ENCODE measurements at regions not wholly inside any gene's neighbourhood (a gene's known extent, or its start where the extent isn't known, plus 50 kb on each side); places are given as distances from the start of the nearest gene placed in this dataset.

GRCh38 chr9:89711866-89712265 lies 107.1 kb downstream of the GADD45G start:
- DNase-seq (ENCODE audit: insufficient read length, low spot score, missing footprints), result no peak
- no peak overlapping the region for H3K4me3 ChIP-seq (ENCODE audit: insufficient read depth, low read length)
- H3K79me2 ChIP-seq (ENCODE audit: insufficient read depth, low read length), result no peaks in the 10 kb centered on the region
- H3K4me2 ChIP-seq (ENCODE audit: insufficient read depth, low read length), result no peak overlapping the region
- H3K4me1 ChIP-seq (ENCODE audit: insufficient read depth, low read length), result no peaks in the 10 kb centered on the region
- no peaks in the 10 kb centered on the region for H3K36me3 ChIP-seq (ENCODE audit: insufficient read depth, low read length)
- TF ChIP-seq CTCF (IDR thresholded peaks at IDR 0.05; ENCODE audit: extremely low read depth, low read depth, low read length), result no peak
- H3K9me3 ChIP-seq (ENCODE audit: low read depth, low read length), result no peaks in the 10 kb centered on the region
- no peak overlapping the region for H2AFZ ChIP-seq (ENCODE audit: low read length)
- H3K27me3 ChIP-seq (ENCODE audit: insufficient read depth, low read length), result no peaks in the 10 kb centered on the region
- H3K27ac ChIP-seq (ENCODE audit: low read depth, low read length), result no peak overlapping the region
- no peaks in the 10 kb centered on the region for H4K20me1 ChIP-seq (ENCODE audit: insufficient read depth, low read length)

- Histone ChIP-seq H3K27ac (ENCODE audit: low read depth, low read length) (no peak overlapping the region), H3K27me3 (ENCODE audit: insufficient read depth, low read length) (no peaks in the 10 kb centered on the region), H3K9me3 (ENCODE audit: low read depth, low read length) (no peaks in the 10 kb centered on the region), H3K79me2 (ENCODE audit: insufficient read depth, low read length) (no peaks in the 10 kb centered on the region), H2AFZ (ENCODE audit: low read length) (no peak overlapping the region), H4K20me1 (ENCODE audit: insufficient read depth, low read length) (no peaks in the 10 kb centered on the region), H3K4me1 (ENCODE audit: insufficient read depth, low read length) (no peaks in the 10 kb centered on the region), H3K4me2 (ENCODE audit: insufficient read depth, low read length) (no peak overlapping the region), H3K36me3 (ENCODE audit: insufficient read depth, low read length) (no peaks in the 10 kb centered on the region), H3K4me3 (ENCODE audit: insufficient read depth, low read length) (no peak overlapping the region)
- TF ChIP-seq CTCF (IDR thresholded peaks at IDR 0.05; ENCODE audit: extremely low read depth, low read depth, low read length), result no peak
- no peak for DNase-seq (ENCODE audit: insufficient read length, low spot score, missing footprints)
These were observed 107.5 kb downstream of the GADD45G start for GRCh38 chr9:89712283-89712682.

GRCh38 chr9:89714321-89714720 lies 109.5 kb downstream of the GADD45G start:
- Histone ChIP-seq H3K36me3 (ENCODE audit: insufficient read depth, low read length) (no peaks in the 10 kb centered on the region), H4K20me1 (ENCODE audit: insufficient read depth, low read length) (no peaks in the 10 kb centered on the region), H2AFZ (ENCODE audit: low read length) (no peak overlapping the region), H3K79me2 (ENCODE audit: insufficient read depth, low read length) (no peaks in the 10 kb centered on the region), H3K4me1 (ENCODE audit: insufficient read depth, low read length) (no peaks in the 10 kb centered on the region), H3K9me3 (ENCODE audit: low read depth, low read length) (no peaks in the 10 kb centered on the region), H3K4me2 (ENCODE audit: insufficient read depth, low read length) (no peak overlapping the region), H3K4me3 (ENCODE audit: insufficient read depth, low read length) (no peak overlapping the region), H3K27ac (ENCODE audit: low read depth, low read length) (no peak overlapping the region), H3K27me3 (ENCODE audit: insufficient read depth, low read length) (no peaks in the 10 kb centered on the region)
- no peak for TF ChIP-seq CTCF (IDR thresholded peaks at IDR 0.05; ENCODE audit: extremely low read depth, low read depth, low read length)
- DNase-seq (ENCODE audit: insufficient read length, low spot score, missing footprints), result no peak

GRCh38 chr9:89715318-89715858 lies 110.6 kb downstream of the GADD45G start:
- Histone ChIP-seq H3K79me2 (ENCODE audit: insufficient read depth, low read length) (no peaks in the 10 kb centered on the region), H3K4me1 (ENCODE audit: insufficient read depth, low read length) (no peaks in the 10 kb centered on the region), H3K4me2 (ENCODE audit: insufficient read depth, low read length) (no peak overlapping the region), H3K4me3 (ENCODE audit: insufficient read depth, low read length) (no peak overlapping the region), H3K9me3 (ENCODE audit: low read depth, low read length) (no peaks in the 10 kb centered on the region), H2AFZ (ENCODE audit: low read length) (no peak overlapping the region), H3K27me3 (ENCODE audit: insufficient read depth, low read length) (no peaks in the 10 kb centered on the region), H3K27ac (ENCODE audit: low read depth, low read length) (no peak overlapping the region), H3K36me3 (ENCODE audit: insufficient read depth, low read length) (no peaks in the 10 kb centered on the region), H4K20me1 (ENCODE audit: insufficient read depth, low read length) (no peaks in the 10 kb centered on the region)
- TF ChIP-seq CTCF (IDR thresholded peaks at IDR 0.05; ENCODE audit: extremely low read depth, low read depth, low read length), result no peak
- DNase-seq (ENCODE audit: insufficient read length, low spot score, missing footprints), result no peak
